Stimulated activated CD4-positive, alpha-beta T cell treated with anti-CD3 and anti-CD28 coated beads, Interleukin-1b, Interleukin-23, amount 100 ng/mL, for 48 hours (primary cell): ENCODE measurements at regions not wholly inside any gene's neighbourhood (a gene's known extent, or its start where the extent isn't known, plus 50 kb on each side); places are given as distances from the start of the nearest gene placed in this dataset.

Source experiments
- DNase-seq: peaks from one replicate; pipeline ENCODE4 v3.0.0-alpha.2; 2020

GRCh38 chr2:146027156-146027555 lies 1507.2 kb upstream of the ZEB2 start:
- DNase-seq: no peak

GRCh38 chr2:146025519-146025918 lies 1505.6 kb upstream of the ZEB2 start:
- no peak for DNase-seq

- no peak for DNase-seq
These were observed 1504.4 kb upstream of the ZEB2 start for GRCh38 chr2:146024212-146024743.

GRCh38 chr2:146004462-146004861 lies 1484.5 kb upstream of the ZEB2 start:
- no peak for DNase-seq

- DNase-seq: no peak
These were observed 1483.4 kb upstream of the ZEB2 start for GRCh38 chr2:146003337-146003736.

GRCh38 chr2:145994910-145995309 lies 1475.0 kb upstream of the ZEB2 start:
- no peak for DNase-seq

GRCh38 chr2:145992572-145992971 lies 1472.7 kb upstream of the ZEB2 start:
- DNase-seq: no peak

GRCh38 chr2:145987793-145988192 lies 1467.9 kb upstream of the ZEB2 start:
- DNase-seq: no peak

GRCh38 chr2:145985517-145985916 lies 1465.6 kb upstream of the ZEB2 start:
- no peak for DNase-seq

- no peak for DNase-seq
These were observed 1464.7 kb upstream of the ZEB2 start for GRCh38 chr2:145984580-145984979.

GRCh38 chr2:145980318-145980717 lies 1460.4 kb upstream of the ZEB2 start:
- DNase-seq: no peak

GRCh38 chr2:145975406-145975805 lies 1455.5 kb upstream of the ZEB2 start:
- DNase-seq: no peak

GRCh38 chr2:145961846-145962245 lies 1441.9 kb upstream of the ZEB2 start:
- DNase-seq: no peak

GRCh38 chr2:145960479-145961163 lies 1440.7 kb upstream of the ZEB2 start:
- no peak for DNase-seq

- DNase-seq: no peak
These were observed 1438.7 kb upstream of the ZEB2 start for GRCh38 chr2:145958611-145959010.

- no peak for DNase-seq
These were observed 1438.0 kb upstream of the ZEB2 start for GRCh38 chr2:145957929-145958328.

GRCh38 chr2:145939949-145940348 lies 1420.0 kb upstream of the ZEB2 start:
- DNase-seq: no peak

GRCh38 chr2:145935016-145935415 lies 1415.1 kb upstream of the ZEB2 start:
- no peak for DNase-seq

- no peak for DNase-seq
These were observed 1412.0 kb upstream of the ZEB2 start for GRCh38 chr2:145931781-145932395.

GRCh38 chr2:145930318-145930717 lies 1410.4 kb upstream of the ZEB2 start:
- DNase-seq: no peak

GRCh38 chr2:145927131-145927950 lies 1407.4 kb upstream of the ZEB2 start:
- DNase-seq: no peak

- no peak for DNase-seq
These were observed 1405.7 kb upstream of the ZEB2 start for GRCh38 chr2:145925591-145925990.

GRCh38 chr2:145919477-145919876 lies 1399.6 kb upstream of the ZEB2 start:
- DNase-seq: no peak

- DNase-seq: no peak
These were observed 1399.0 kb upstream of the ZEB2 start for GRCh38 chr2:145918951-145919350.
